Upper lobe of left lung (tissue), 4 donors: ENCODE measurements at regions not wholly inside any gene's neighbourhood (a gene's known extent, or its start where the extent isn't known, plus 50 kb on each side); places are given as distances from the start of the nearest gene placed in this dataset.

ENCODE experiments used
- EP300 ChIP-seq, 4 donors: sonication (generic); formaldehyde crosslinking; IDR thresholded peaks; one replicate each; pipeline ENCODE4 v1.5.1; 2017; ENCODE audit warnings: antibody characterized with exemption in 4 of 4, control low read depth in 2 of 4
- POLR2AphosphoS5 ChIP-seq, 2 donors: sonication (generic); formaldehyde crosslinking; IDR thresholded peaks; one replicate each; pipeline ENCODE4 v1.5.1; 2017; ENCODE audit warnings: antibody characterized with exemption in 2 of 2
- TF ChIP-seq, protein P1 (sequence below), 6 experiments: fragments of 450-650 bp in 4 of 6; fragments of 200-600 bp in 2 of 6; sonication (generic) in 2 of 6; IDR thresholded peaks; one replicate each; pipeline ENCODE4 v1.5.1; 2016 to 2019; ENCODE audit warnings: antibody characterized with exemption in 6 of 6

DNA sequence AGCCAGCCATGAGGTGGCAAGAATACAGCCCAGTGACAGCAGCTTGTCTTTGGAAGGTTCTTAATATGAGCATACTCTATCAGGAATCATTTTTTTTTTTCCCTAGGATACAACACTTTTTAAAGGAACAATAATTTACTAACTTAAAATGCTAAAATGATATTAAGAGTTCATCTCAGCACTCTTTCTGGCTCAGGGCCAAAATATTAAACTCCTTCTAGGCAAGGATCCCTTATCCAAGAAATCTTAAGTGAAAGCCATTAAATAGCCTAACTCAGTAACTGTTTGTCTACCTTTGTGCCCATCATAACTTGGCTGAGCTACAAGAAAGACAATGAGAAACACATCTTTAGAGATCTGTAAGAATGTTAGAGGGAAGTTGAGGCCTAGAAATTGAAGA lies 529.5 kb upstream of the TGFBR2 start:
- TF ChIP-seq, protein P1, sequence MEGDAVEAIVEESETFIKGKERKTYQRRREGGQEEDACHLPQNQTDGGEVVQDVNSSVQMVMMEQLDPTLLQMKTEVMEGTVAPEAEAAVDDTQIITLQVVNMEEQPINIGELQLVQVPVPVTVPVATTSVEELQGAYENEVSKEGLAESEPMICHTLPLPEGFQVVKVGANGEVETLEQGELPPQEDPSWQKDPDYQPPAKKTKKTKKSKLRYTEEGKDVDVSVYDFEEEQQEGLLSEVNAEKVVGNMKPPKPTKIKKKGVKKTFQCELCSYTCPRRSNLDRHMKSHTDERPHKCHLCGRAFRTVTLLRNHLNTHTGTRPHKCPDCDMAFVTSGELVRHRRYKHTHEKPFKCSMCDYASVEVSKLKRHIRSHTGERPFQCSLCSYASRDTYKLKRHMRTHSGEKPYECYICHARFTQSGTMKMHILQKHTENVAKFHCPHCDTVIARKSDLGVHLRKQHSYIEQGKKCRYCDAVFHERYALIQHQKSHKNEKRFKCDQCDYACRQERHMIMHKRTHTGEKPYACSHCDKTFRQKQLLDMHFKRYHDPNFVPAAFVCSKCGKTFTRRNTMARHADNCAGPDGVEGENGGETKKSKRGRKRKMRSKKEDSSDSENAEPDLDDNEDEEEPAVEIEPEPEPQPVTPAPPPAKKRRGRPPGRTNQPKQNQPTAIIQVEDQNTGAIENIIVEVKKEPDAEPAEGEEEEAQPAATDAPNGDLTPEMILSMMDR (IDR thresholded peaks at IDR 0.05): no peak
- TF ChIP-seq EP300 (IDR thresholded peaks at IDR 0.05) (no peak), POLR2AphosphoS5 (IDR thresholded peaks at IDR 0.05) (no peak)
